Muscle of leg (tissue), 3 donors: ENCODE measurements at regions not wholly inside any gene's neighbourhood (a gene's known extent, or its start where the extent isn't known, plus 50 kb on each side); places are given as distances from the start of the nearest gene placed in this dataset.

Experiments used
- DNase-seq: peaks from one replicate; pipeline ENCODE4 v3.0.0; 2013
- H3K27ac ChIP-seq: one replicate; pipeline ENCODE4 v1.5.1; 2013; ENCODE audit warnings: mild to moderate bottlenecking, low read length, control low read depth
- H3K27me3 ChIP-seq: one replicate; pipeline ENCODE4 v1.6.1; 2013; ENCODE audit warnings: low read length; ENCODE audit not compliant: control insufficient read depth, insufficient read depth
- H3K36me3 ChIP-seq: one replicate; pipeline ENCODE4 v1.6.1; 2013; ENCODE audit warnings: low read length; ENCODE audit not compliant: control insufficient read depth, insufficient read depth
- H3K4me1 ChIP-seq: one replicate; pipeline ENCODE4 v1.6.1; 2013; ENCODE audit warnings: low read length; ENCODE audit not compliant: control insufficient read depth, insufficient read depth
- H3K4me3 ChIP-seq: one replicate; pipeline ENCODE4 v1.5.1; 2013; ENCODE audit warnings: low read length, control low read depth
- H3K9me3 ChIP-seq: replicated peaks from 2 replicates; pipeline ENCODE4 v1.6.1; 2013; ENCODE audit warnings: low read depth, low read length; ENCODE audit not compliant: control insufficient read depth
- WGBS: methylation state at CpG from one replicate; pipeline ENCODE4 v1.1.5; 2013; ENCODE audit warnings: missing lambda C conversion rate; ENCODE audit not compliant: insufficient coverage; 5-methylcytosine and 5-hydroxymethylcytosine counted together

- WGBS: 67% methylated on average over 6 of the region's 7 CpGs
Observed at GRCh38 chr13:111659842-111660241, 339.4 kb downstream of the TEX29 start.

GRCh38 chr13:111661052-111661451 is 340.6 kb downstream of the TEX29 start:
- Histone ChIP-seq H3K36me3 (no peaks in the 10 kb centered on the region), H3K4me3 (no peak overlapping the region), H3K9me3 (no peaks in the 10 kb centered on the region), H3K27me3 (peaks cover 15% of the 10 kb centered on the region), H3K4me1 (peaks cover 3% of the 10 kb centered on the region), H3K27ac (no peak overlapping the region)
- WGBS: 88% methylated on average over 13 of the region's 13 CpGs
- no peak for DNase-seq

More at GRCh38 chr13:111659842-111660241, 339.4 kb downstream of the TEX29 start:
- H3K9me3 ChIP-seq: no peaks in the 10 kb centered on the region
- no peaks in the 10 kb centered on the region for H3K36me3 ChIP-seq
- no peak overlapping the region for H3K27ac ChIP-seq
- peaks cover 3% of the 10 kb centered on the region for H3K4me1 ChIP-seq
- no peak overlapping the region for H3K4me3 ChIP-seq
- H3K27me3 ChIP-seq: peaks cover 14% of the 10 kb centered on the region
- DNase-seq: no peak

- no peak overlapping the region for H3K27ac ChIP-seq
- DNase-seq: no peak
- peaks cover 15% of the 10 kb centered on the region for H3K27me3 ChIP-seq
- peaks cover 3% of the 10 kb centered on the region for H3K4me1 ChIP-seq
- H3K4me3 ChIP-seq: no peak overlapping the region
- H3K9me3 ChIP-seq: no peaks in the 10 kb centered on the region
- WGBS: 95% methylated on average over 3 of the region's 9 CpGs
- H3K36me3 ChIP-seq: no peaks in the 10 kb centered on the region
Observed at GRCh38 chr13:111661776-111662175, 341.3 kb downstream of the TEX29 start.

DNA sequence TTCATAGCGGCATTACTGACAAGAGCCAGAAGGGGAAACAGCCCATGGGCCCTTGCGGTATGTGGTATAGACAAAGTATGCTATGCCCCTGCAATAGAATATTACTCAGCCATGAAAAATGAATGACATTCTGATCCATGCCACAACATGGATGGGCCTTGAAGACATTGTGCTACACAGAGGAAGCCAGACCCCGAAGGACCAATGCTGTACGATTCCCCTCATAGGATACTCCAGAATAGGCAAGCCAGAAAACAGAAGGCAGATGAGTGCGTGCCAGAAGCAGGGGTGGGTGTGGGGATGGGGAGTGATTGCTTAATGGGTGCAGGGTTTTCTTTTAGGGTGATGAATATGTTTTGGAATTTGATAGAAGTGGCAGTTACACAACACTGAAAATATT is 342.0 kb downstream of the TEX29 start:
- H3K4me3 ChIP-seq: no peak overlapping the region
- no peak for DNase-seq
- no peak overlapping the region for H3K27ac ChIP-seq
- H3K4me1 ChIP-seq: peaks cover 3% of the 10 kb centered on the region
- H3K27me3 ChIP-seq: peaks cover 15% of the 10 kb centered on the region
- WGBS: 100% methylated on average over 3 of the region's 5 CpGs
- H3K9me3 ChIP-seq: no peaks in the 10 kb centered on the region
- no peaks in the 10 kb centered on the region for H3K36me3 ChIP-seq

- no peaks in the 10 kb centered on the region for H3K36me3 ChIP-seq
- no peak overlapping the region for H3K27ac ChIP-seq
- H3K27me3 ChIP-seq: peaks cover 15% of the 10 kb centered on the region
- 83% methylated on average over 2 of the region's 4 CpGs for whole genome bisulfite sequencing
- no peaks in the 10 kb centered on the region for H3K9me3 ChIP-seq
- DNase-seq: no peak
- H3K4me3 ChIP-seq: no peak overlapping the region
- H3K4me1 ChIP-seq: peaks cover 3% of the 10 kb centered on the region
Observed at GRCh38 chr13:111662895-111663294, 342.5 kb downstream of the TEX29 start.

GRCh38 chr13:111663505-111663904 is 343.1 kb downstream of the TEX29 start:
- Histone ChIP-seq H3K4me3 (no peak overlapping the region), H3K27me3 (peaks cover 15% of the 10 kb centered on the region), H3K36me3 (no peaks in the 10 kb centered on the region), H3K9me3 (no peaks in the 10 kb centered on the region), H3K4me1 (no peaks in the 10 kb centered on the region), H3K27ac (no peak overlapping the region)
- WGBS: 55% methylated on average over 7 of the region's 12 CpGs
- no peak for DNase-seq

DNA sequence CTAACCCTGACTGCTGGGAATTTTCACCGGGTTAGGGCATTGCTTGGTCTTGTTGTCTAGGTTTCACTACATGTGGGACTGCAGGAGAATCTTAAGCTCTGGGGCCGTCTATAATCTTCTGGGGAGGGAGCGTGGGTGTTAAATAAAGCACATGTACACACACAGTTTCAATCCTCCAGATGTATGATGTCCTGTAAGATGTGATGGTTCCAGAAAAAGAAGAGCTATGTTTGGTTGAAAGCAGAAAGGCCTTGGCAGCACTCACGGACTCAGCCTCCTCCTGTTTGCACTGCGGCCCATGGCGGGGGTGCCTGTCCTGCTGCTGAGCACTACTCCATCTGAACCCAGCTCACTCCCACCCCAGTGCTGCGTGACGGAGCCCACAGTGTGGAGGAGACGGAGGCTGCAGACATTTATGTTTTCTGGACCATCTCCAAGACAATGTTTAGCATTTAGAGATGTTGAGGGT is 343.5 kb downstream of the TEX29 start:
- H3K4me1 ChIP-seq: no peaks in the 10 kb centered on the region
- H3K9me3 ChIP-seq: no peaks in the 10 kb centered on the region
- 43% methylated on average over 2 of the region's 9 CpGs for WGBS
- H3K4me3 ChIP-seq: no peak overlapping the region
- H3K36me3 ChIP-seq: no peaks in the 10 kb centered on the region
- H3K27ac ChIP-seq: no peak overlapping the region
- peaks cover 15% of the 10 kb centered on the region for H3K27me3 ChIP-seq
- DNase-seq: peak; percentile 30

- no peaks in the 10 kb centered on the region for H3K36me3 ChIP-seq
- whole genome bisulfite sequencing: 80% methylated on average over 4 of the region's 4 CpGs
- H3K9me3 ChIP-seq: no peaks in the 10 kb centered on the region
- no peak overlapping the region for H3K27ac ChIP-seq
- no peaks in the 10 kb centered on the region for H3K4me1 ChIP-seq
- H3K4me3 ChIP-seq: no peak overlapping the region
- H3K27me3 ChIP-seq: peaks cover 10% of the 10 kb centered on the region
- no peak for DNase-seq
Observed at GRCh38 chr13:111664696-111665095, 344.3 kb downstream of the TEX29 start.

DNA sequence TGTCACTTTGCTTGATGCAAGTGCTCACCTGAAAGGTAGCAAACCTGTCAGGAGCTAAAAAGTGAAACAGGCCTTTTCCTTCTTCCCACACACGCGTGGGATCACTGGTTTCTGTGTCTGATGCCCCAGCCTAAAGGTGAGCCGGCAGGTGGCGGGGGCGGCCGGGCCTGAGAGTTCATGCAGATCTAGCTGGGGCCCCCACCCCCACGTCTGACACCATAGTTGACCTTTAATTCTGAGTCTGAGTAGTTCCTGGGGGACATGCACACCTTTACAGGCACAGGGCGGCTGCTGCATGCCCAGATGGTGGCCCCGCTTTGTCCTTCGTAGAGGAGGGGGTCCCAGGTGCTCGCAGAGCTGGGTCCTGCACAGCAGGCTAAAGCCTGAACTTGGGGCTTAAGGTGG is 345.3 kb downstream of the TEX29 start:
- WGBS: 61% methylated on average over 6 of the region's 11 CpGs
- no peak for DNase-seq
- H3K36me3 ChIP-seq: no peaks in the 10 kb centered on the region

GRCh38 chr13:111666164-111666776 is 345.8 kb downstream of the TEX29 start:
- Histone ChIP-seq H3K36me3 (no peaks in the 10 kb centered on the region), H3K9me3 (no peaks in the 10 kb centered on the region), H3K27ac (no peak overlapping the region), H3K4me3 (no peak overlapping the region), H3K4me1 (no peaks in the 10 kb centered on the region), H3K27me3 (peaks cover 10% of the 10 kb centered on the region)
- 82% methylated on average over 13 of the region's 18 CpGs for WGBS
- DNase-seq: no peak

More for the DNA sequence above, 345.3 kb downstream of the TEX29 start:
- H3K27ac ChIP-seq: no peak overlapping the region
- H3K9me3 ChIP-seq: no peaks in the 10 kb centered on the region
- H3K4me1 ChIP-seq: no peaks in the 10 kb centered on the region
- H3K27me3 ChIP-seq: peaks cover 10% of the 10 kb centered on the region
- no peak overlapping the region for H3K4me3 ChIP-seq

GRCh38 chr13:111667757-111668156 is 347.3 kb downstream of the TEX29 start:
- WGBS: 85% methylated on average over 4 of the region's 7 CpGs
- Histone ChIP-seq H3K36me3 (no peaks in the 10 kb centered on the region), H3K27ac (no peak overlapping the region), H3K27me3 (peaks cover 8% of the 10 kb centered on the region), H3K4me1 (no peaks in the 10 kb centered on the region), H3K9me3 (no peaks in the 10 kb centered on the region), H3K4me3 (no peak overlapping the region)
- DNase-seq: no peak
